ENCODE measurements at regions not wholly inside any gene's neighbourhood (a gene's known extent, or its start where the extent isn't known, plus 50 kb on each side); places are given as distances from the start of the nearest gene placed in this dataset.

- TF ChIP-seq CTCF (IDR thresholded peaks at IDR 0.05) (no peak), POLR2A (IDR thresholded peaks at IDR 0.05) (no peak), EP300 (IDR thresholded peaks at IDR 0.05; ENCODE audit: low read depth) (no peak)
These were observed 128.1 kb downstream of the CEBPB start for GRCh38 chr20:50318710-50319109.
